Sciatic nerve (tissue), 2 donors: ENCODE measurements at regions not wholly inside any gene's neighbourhood (a gene's known extent, or its start where the extent isn't known, plus 50 kb on each side); places are given as distances from the start of the nearest gene placed in this dataset.

Experiments
- ATAC-seq: fragments of 200-7000 bp; cut with Tn5 transposase; one replicate; pipeline ENCODE4 v1.9.1; 2020; ENCODE audit warnings: mild to moderate bottlenecking, moderate library complexity
- DNase-seq: peaks from one replicate; pipeline ENCODE4 v3.0.0-alpha.2; 2020; ENCODE audit warnings: low spot score
- intact Hi-C: fragments of 100-400 bp; cut with DNase I; formaldehyde crosslinking; loops from one replicate; pipeline ENCODE4 v1.14.2; 2022
- donor health status: DM: no; HTN: no; CAD: no.
- donor health status: DM: no; HTN: no; CAD: no.

GRCh38 chr7:25529320-25529719 is 301.0 kb upstream of the NPVF start:
- DNase-seq (no peak), ATAC-seq (no peak)
- intact Hi-C loops: no loop called here

GRCh38 chr7:25536851-25537250 is 308.6 kb upstream of the NPVF start:
- intact Hi-C loops: no loop called here
- ATAC-seq (no peak), DNase-seq (no peak)

- intact Hi-C loops: no loop called here
- ATAC-seq: no peak
Measured at GRCh38 chr7:25537662-25538375, 309.5 kb upstream of the NPVF start.

GRCh38 chr7:25541094-25541821 is 313.0 kb upstream of the NPVF start:
- ATAC-seq: peak; percentile 73

More at GRCh38 chr7:25537662-25538375, 309.5 kb upstream of the NPVF start:
- no peak for DNase-seq

GRCh38 chr7:25541877-25542276 is 313.6 kb upstream of the NPVF start:
- no peak for ATAC-seq
- DNase-seq: no peak
- intact Hi-C loops: loop anchor here (5.0 kb wide), 1 partner anchor 1470 kb away; no protein-coding TSS in a partner anchor

More at GRCh38 chr7:25541094-25541821, 313.0 kb upstream of the NPVF start:
- intact Hi-C loops: loop anchor here (5.0 kb wide), 1 partner anchor 1469 kb away; no protein-coding TSS in a partner anchor
- DNase-seq: no peak

- intact Hi-C loops: loop anchor here (5.0 kb wide), 1 partner anchor 1471 kb away; no protein-coding TSS in a partner anchor
- ATAC-seq: no peak
- DNase-seq: no peak
Measured at GRCh38 chr7:25543210-25543609, 314.9 kb upstream of the NPVF start.

GRCh38 chr7:25543798-25544197 is 315.5 kb upstream of the NPVF start:
- DNase-seq (no peak), ATAC-seq (no peak)
- intact Hi-C loops: loop anchor here (5.0 kb wide), 1 partner anchor 1471 kb away; no protein-coding TSS in a partner anchor

- ATAC-seq: no peak
- intact Hi-C loops: loop anchor here (5.0 kb wide), 1 partner anchor 1472 kb away; no protein-coding TSS in a partner anchor
- no peak for DNase-seq
Measured at GRCh38 chr7:25544254-25544653, 316.0 kb upstream of the NPVF start.

GRCh38 chr7:25545124-25546008 is 317.1 kb upstream of the NPVF start:
- DNase-seq (no peak), ATAC-seq (peak; percentile 93)
- intact Hi-C loops: no loop called here

- no peak for ATAC-seq
- intact Hi-C loops: no loop called here
- no peak for DNase-seq
Measured at GRCh38 chr7:25546306-25546705, 318.0 kb upstream of the NPVF start.

GRCh38 chr7:25549271-25549921 is 321.1 kb upstream of the NPVF start:
- ATAC-seq: no peak
- intact Hi-C loops: no loop called here
- DNase-seq: no peak

GRCh38 chr7:25550149-25550548 is 321.9 kb upstream of the NPVF start:
- ATAC-seq: no peak
- intact Hi-C loops: no loop called here
- no peak for DNase-seq

GRCh38 chr7:25552998-25553397 is 324.7 kb upstream of the NPVF start:
- ATAC-seq: peak; percentile 70
- no peak for DNase-seq
- intact Hi-C loops: no loop called here

- intact Hi-C loops: no loop called here
- DNase-seq: no peak
- ATAC-seq: peak; percentile 72
Measured at GRCh38 chr7:25553580-25554291, 325.4 kb upstream of the NPVF start.

GRCh38 chr7:25557379-25557917 is 329.2 kb upstream of the NPVF start:
- intact Hi-C loops: no loop called here
- no peak for DNase-seq
- ATAC-seq: no peak

- ATAC-seq (no peak), DNase-seq (no peak)
- intact Hi-C loops: no loop called here
Measured at GRCh38 chr7:25557930-25558329, 329.6 kb upstream of the NPVF start.

- DNase-seq (no peak), ATAC-seq (no peak)
- intact Hi-C loops: no loop called here
Measured at GRCh38 chr7:25558605-25559004, 330.3 kb upstream of the NPVF start.
